Gastrocnemius medialis (tissue), 4 donors: ENCODE measurements at regions not wholly inside any gene's neighbourhood (a gene's known extent, or its start where the extent isn't known, plus 50 kb on each side); places are given as distances from the start of the nearest gene placed in this dataset.
"Not testable (repeated sequence)": the region's sequence is repeated elsewhere in the genome, so short reads cannot be mapped to it uniquely, and the experiment has no call there.

Experiments
- CTCF ChIP-seq, 5 experiments: fragments of 450-650 bp in 3 of 5; fragments of 200-600 bp in 2 of 5; sonication (generic) in 2 of 5; IDR thresholded peaks in 4 of 5; conservative IDR thresholded peaks in 1 of 5; 1 replicate in 4 of 5; 2 replicates in 1 of 5; pipeline ENCODE4 v1.5.1; 2016 to 2019; ENCODE audit warnings: antibody characterized with exemption in 5 of 5, mild to moderate bottlenecking in 3 of 5, moderate library complexity in 3 of 5
- POLR2A ChIP-seq, 2 donors: fragments of 450-650 bp; IDR thresholded peaks; one replicate each; pipeline ENCODE4 v1.6.1; 2017; ENCODE audit warnings: antibody characterized with exemption in 2 of 2, mild to moderate bottlenecking in 2 of 2, moderate library complexity in 2 of 2

GRCh38 chr9:40106783-40107248, 751.3 kb downstream of the SPATA31A1 start:
- not testable (repeated sequence) for TF ChIP-seq CTCF (IDR thresholded peaks at IDR 0.05 in 4 of 5, conservative IDR thresholded peaks at IDR 0.05 in 1 of 5); POLR2A (IDR thresholded peaks at IDR 0.05)
